PC-9 (cell line): ENCODE measurements at regions not wholly inside any gene's neighbourhood (a gene's known extent, or its start where the extent isn't known, plus 50 kb on each side); places are given as distances from the start of the nearest gene placed in this dataset.

Source experiments
- EZH2 ChIP-seq: fragments of 200-600 bp; sonication (generic); IDR thresholded peaks from 2 replicates; pipeline ENCODE4 v1.8.0; 2017; ENCODE audit warnings: antibody characterized with exemption, low read depth
- TF ChIP-seq, protein P1 (sequence below): fragments of 200-600 bp; sonication (generic); conservative IDR thresholded peaks from 2 replicates; pipeline ENCODE4 v1.6.1; 2017; ENCODE audit warnings: mixed run types, antibody characterized with exemption, mild to moderate bottlenecking, moderate library complexity

DNA sequence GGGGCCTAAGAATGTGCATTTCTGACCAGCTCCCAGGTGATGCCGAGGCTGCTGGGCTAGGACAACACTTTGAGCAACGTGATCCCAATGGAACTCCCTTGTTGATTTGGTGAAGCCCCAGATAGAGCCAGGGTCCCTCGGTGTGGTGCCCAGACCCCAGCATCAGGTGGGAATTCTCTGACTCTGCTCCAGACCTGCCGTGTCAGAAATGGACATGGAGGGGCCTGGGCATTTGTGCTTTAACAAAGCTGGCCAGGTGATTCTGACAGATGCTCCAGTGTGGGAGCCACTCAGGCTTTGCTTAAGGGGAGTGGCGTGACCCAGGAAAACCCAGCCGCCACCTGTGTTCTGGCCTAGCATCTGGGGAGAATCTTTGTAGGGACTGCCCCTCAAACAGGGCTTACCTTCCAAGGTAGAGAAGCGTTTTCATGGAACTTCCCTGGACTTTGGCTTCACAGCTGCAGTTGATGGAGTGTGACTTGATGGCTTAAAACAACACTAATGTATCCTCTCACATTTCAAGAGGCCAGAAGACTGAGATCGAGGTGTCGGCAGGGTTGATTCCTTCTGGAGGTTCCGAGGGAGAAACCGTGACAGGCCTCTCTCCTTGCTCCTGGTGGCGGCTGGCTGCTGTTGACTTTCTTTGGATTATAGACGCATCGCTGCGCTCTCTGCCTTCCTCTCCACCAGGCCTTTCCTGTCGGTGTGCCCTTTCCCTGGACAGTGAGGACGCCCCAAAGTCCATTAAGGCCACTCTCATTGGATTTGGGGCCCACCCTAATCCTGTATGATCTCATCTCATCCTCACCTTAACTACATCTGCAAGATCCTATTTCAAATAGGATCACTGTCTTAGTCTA, 57.0 kb upstream of the HDAC4 start:
- TF ChIP-seq EZH2 = no peak
- TF ChIP-seq, protein P1, sequence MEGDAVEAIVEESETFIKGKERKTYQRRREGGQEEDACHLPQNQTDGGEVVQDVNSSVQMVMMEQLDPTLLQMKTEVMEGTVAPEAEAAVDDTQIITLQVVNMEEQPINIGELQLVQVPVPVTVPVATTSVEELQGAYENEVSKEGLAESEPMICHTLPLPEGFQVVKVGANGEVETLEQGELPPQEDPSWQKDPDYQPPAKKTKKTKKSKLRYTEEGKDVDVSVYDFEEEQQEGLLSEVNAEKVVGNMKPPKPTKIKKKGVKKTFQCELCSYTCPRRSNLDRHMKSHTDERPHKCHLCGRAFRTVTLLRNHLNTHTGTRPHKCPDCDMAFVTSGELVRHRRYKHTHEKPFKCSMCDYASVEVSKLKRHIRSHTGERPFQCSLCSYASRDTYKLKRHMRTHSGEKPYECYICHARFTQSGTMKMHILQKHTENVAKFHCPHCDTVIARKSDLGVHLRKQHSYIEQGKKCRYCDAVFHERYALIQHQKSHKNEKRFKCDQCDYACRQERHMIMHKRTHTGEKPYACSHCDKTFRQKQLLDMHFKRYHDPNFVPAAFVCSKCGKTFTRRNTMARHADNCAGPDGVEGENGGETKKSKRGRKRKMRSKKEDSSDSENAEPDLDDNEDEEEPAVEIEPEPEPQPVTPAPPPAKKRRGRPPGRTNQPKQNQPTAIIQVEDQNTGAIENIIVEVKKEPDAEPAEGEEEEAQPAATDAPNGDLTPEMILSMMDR = no peak
